ENCODE measurements at regions not wholly inside any gene's neighbourhood (a gene's known extent, or its start where the extent isn't known, plus 50 kb on each side); places are given as distances from the start of the nearest gene placed in this dataset.

DNA sequence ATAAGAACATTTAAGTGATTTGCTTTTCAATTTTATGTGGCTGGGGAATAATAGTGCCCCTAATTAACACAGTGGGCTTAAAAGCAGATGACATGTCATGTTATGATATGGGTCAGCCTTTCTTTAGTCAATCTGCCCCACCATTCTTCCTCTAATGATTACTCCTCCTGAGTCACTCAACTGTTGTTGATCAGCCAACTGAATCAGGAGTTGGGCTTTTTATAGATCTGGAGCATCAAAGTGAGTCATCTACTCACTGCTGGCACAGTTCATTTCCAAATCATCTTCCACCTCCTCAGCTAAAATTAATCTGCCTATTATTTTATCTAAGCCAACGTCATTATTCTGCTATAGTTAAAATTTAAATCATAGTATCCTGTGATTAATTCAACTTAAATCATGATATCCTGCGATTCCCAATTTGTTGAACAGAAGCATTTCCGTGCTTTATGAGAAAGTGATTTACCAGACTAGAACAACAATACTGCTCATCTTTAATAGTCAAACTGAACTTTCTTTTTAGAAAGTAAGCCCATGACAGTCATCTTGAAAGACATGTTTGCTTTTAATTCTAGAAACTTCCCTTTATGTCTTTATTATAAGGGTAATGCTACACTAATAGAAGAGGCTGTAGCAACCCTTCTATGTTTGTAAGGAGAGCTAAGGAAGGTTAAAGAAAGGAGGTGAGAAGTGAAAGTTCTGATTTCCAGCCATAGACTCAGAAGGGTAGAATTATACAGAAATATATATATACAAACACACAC is 551.4 kb downstream of the TBC1D4 start:
- no peak overlapping the region for H3K27ac Mint-ChIP-seq
- H3K27me3 Mint-ChIP-seq = peaks cover 10% of the 10 kb centered on the region
- H3K4me1 Mint-ChIP-seq (ENCODE audit: low read depth) = no peaks in the 10 kb centered on the region
- peaks cover 3% of the 10 kb centered on the region for H3K9me3 Mint-ChIP-seq (ENCODE audit: low read depth)
- H3K4me3 Mint-ChIP-seq = no peak overlapping the region
- no peaks in the 10 kb centered on the region for H3K36me3 Mint-ChIP-seq

DNA sequence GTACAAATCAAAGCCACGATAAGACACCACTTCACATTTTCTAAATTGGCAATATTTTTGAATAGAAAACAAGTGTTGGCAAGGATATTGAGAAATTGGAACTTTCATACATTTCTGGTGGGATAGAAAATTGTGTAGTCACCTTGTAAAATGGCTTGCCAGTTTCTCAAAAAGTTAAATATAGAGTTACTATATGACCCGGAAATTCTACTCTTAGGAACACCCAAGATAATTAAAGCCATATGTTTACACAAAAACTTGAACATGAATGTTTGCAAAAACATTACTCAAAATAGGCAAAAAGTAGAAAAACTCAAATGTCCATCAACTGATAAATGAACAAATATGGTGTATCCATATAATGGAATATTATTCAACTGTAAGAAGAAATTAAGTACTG is 552.5 kb downstream of the TBC1D4 start:
- Mint-ChIP-seq H3K9me3 (ENCODE audit: low read depth) (peaks cover 3% of the 10 kb centered on the region), H3K4me1 (ENCODE audit: low read depth) (no peaks in the 10 kb centered on the region), H3K36me3 (no peaks in the 10 kb centered on the region), H3K4me3 (no peak overlapping the region), H3K27me3 (peaks cover 10% of the 10 kb centered on the region), H3K27ac (no peak overlapping the region)

DNA sequence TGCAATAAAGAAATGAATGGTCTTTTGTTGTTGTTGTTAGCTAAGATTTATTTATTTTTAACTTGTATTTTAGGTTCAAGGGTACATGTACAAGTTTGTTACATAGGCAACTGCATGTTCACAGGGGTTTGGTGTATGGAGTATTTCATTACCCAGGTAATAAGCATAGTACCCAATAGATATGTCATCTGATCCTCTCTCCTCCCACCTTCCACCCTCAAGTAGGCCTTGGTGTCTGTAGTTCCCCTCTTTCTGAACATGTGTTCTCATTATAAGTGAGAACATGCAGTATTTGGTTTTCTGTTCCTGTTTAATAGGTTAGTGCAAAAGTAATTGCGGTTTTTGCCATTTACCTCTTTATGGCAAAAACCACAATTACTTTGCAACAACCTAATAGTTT is 554.1 kb downstream of the TBC1D4 start:
- H3K27ac Mint-ChIP-seq = no peak overlapping the region
- no peaks in the 10 kb centered on the region for H3K4me1 Mint-ChIP-seq (ENCODE audit: low read depth)
- no peak overlapping the region for H3K4me3 Mint-ChIP-seq
- H3K36me3 Mint-ChIP-seq = no peaks in the 10 kb centered on the region
- peaks cover 10% of the 10 kb centered on the region for H3K27me3 Mint-ChIP-seq
- H3K9me3 Mint-ChIP-seq (ENCODE audit: low read depth) = peaks cover 7% of the 10 kb centered on the region

DNA sequence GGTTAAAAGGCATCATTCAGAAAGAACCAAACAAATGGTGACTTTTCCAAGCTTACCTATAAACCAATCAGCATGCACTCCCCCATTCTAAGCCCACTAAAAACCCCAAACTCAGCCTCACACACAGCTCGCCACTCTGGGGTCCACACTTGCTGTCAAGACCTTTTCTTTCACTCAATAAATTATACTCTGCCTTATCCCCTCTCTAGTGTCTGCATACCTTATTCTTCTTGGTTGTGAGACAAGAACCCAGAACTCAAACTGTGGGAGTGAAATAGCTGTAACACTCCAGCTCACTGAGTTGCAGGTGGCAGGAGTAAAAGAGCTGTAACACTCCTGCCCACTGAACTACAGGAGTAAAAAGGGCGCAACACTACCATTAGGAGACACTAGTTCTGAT is 559.0 kb downstream of the TBC1D4 start:
- Mint-ChIP-seq H3K36me3 (no peaks in the 10 kb centered on the region), H3K4me1 (ENCODE audit: low read depth) (no peaks in the 10 kb centered on the region), H3K27ac (no peak overlapping the region), H3K9me3 (ENCODE audit: low read depth) (peaks cover 5% of the 10 kb centered on the region), H3K27me3 (no peaks in the 10 kb centered on the region), H3K4me3 (no peak overlapping the region)

DNA sequence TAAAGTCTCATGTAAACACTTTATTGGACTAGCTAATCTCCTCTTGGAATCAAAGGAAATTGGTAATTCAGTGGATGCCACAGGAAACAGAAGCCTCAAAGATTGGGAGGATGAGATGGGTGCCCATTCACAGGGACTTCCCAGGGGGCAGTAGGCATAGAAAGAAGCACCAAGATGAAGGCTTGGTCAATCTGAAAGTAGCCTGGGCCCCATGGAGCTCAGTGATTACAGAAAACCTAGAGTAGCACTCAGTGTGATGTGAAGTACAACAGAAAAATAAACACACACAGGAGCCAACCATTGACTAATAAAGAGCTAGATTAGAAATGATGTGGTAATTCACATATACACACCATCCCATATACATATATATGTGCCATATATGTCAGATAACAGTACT is 560.6 kb downstream of the TBC1D4 start:
- Mint-ChIP-seq H3K36me3 (no peaks in the 10 kb centered on the region), H3K27ac (no peak overlapping the region), H3K9me3 (ENCODE audit: low read depth) (peaks cover 4% of the 10 kb centered on the region), H3K4me1 (ENCODE audit: low read depth) (no peaks in the 10 kb centered on the region), H3K27me3 (no peaks in the 10 kb centered on the region), H3K4me3 (no peak overlapping the region)

DNA sequence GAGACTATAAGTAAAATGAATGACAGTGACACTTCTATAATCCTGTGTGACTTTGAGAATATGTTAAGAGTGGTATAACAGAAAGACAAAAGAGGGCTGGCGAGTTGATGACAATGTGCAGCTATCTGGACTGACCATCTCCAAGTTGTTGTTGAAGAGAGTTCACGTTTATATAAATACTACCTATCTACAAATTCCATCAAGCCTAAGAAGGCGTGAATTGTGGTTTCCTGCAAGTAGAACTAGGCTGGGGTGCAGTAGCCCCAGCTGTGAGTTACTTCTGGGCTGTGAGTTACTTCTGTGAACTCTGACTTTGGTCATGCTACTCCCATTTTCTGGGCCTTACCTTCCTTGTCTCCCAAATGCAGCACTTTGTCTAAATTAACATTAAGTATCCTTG is 561.0 kb downstream of the TBC1D4 start:
- Mint-ChIP-seq H3K4me3 (no peak overlapping the region), H3K4me1 (ENCODE audit: low read depth) (no peaks in the 10 kb centered on the region), H3K36me3 (no peaks in the 10 kb centered on the region), H3K27ac (no peak overlapping the region), H3K27me3 (no peaks in the 10 kb centered on the region), H3K9me3 (ENCODE audit: low read depth) (peaks cover 4% of the 10 kb centered on the region)

DNA sequence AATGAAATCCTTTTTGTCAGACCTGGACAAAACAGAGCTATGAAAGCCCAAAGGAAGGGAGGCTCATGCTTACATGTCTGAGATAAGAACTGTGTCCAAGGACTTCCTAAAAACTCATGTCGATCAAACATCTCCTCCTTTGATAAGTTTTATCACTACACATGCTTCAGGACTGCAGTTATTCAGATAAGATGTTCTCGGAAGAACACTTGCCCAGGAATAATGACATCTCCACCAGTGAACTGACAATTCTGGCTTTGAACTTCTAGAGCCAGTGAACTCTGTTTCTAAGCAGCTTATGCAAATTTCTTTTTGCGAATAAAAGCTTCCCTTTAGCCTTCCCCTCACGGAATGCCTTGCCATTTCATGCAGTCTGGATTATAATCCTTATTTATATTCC is 561.6 kb downstream of the TBC1D4 start:
- Mint-ChIP-seq H3K4me3 (no peak overlapping the region), H3K9me3 (ENCODE audit: low read depth) (peaks cover 4% of the 10 kb centered on the region), H3K27me3 (no peaks in the 10 kb centered on the region), H3K4me1 (ENCODE audit: low read depth) (no peaks in the 10 kb centered on the region), H3K36me3 (no peaks in the 10 kb centered on the region), H3K27ac (no peak overlapping the region)

DNA sequence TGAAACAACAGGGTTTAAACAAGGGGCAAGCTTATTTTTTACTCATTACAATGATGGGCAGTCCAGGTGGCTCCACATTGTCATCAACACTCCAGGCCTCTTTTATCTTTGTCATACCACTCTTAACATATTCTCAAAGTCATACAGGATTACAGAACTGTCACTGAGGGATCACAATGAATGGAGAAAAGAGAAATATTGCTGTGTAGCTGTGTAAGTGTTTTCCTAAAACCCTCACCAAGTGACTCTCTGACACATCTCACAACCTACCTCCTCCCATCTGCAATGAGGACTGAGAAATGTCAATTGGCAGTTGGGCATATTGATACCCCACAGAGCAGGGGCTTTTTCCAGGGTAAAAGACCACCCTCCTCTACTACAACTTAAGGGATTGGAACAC is 562.1 kb downstream of the TBC1D4 start:
- H3K27me3 Mint-ChIP-seq = no peaks in the 10 kb centered on the region
- no peaks in the 10 kb centered on the region for H3K36me3 Mint-ChIP-seq
- no peak overlapping the region for H3K27ac Mint-ChIP-seq
- H3K4me1 Mint-ChIP-seq (ENCODE audit: low read depth) = no peaks in the 10 kb centered on the region
- H3K4me3 Mint-ChIP-seq = no peak overlapping the region
- peaks cover 4% of the 10 kb centered on the region for H3K9me3 Mint-ChIP-seq (ENCODE audit: low read depth)

DNA sequence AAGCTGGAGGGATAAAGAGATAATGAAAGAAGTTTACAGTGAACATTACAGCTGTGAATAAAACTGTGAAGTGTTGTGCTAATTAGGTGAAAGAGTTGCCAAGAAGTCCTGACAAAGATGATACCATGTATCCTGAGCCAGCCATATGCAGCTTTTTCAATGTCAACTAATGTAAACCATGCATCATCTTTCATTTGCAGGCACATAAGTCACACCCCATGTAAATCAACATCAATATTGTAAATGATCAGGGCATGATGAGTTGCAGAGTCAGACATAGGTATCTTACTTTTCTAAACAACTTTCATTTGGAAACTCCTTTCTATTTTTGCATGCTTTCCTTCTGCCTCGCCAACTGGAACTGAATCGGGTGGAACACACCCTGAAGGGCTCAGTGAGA is 569.1 kb downstream of the TBC1D4 start:
- H3K4me1 Mint-ChIP-seq (ENCODE audit: low read depth) = no peaks in the 10 kb centered on the region
- peaks cover 6% of the 10 kb centered on the region for H3K27me3 Mint-ChIP-seq
- no peak overlapping the region for H3K27ac Mint-ChIP-seq
- no peak overlapping the region for H3K4me3 Mint-ChIP-seq
- H3K9me3 Mint-ChIP-seq (ENCODE audit: low read depth) = no peaks in the 10 kb centered on the region
- no peaks in the 10 kb centered on the region for H3K36me3 Mint-ChIP-seq

DNA sequence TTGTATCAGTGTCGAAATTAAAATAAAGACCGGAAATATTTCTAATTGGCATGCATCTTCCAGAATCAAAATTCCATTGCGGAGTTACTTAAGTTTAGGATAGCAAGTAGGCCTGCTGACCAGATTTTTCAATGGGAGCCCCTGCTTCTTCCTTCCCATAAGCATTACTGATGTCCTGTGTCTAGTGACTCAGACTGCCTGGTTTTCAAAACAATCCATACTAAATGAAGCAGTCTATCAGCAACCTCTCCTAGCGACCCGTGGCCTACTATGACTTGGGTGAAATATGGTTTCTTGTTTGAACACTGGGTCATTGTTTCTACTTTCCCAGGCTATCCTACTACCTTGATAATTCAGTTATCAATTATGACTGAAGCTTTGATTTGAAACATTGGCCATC is 571.6 kb downstream of the TBC1D4 start:
- no peaks in the 10 kb centered on the region for H3K9me3 Mint-ChIP-seq (ENCODE audit: low read depth)
- H3K4me1 Mint-ChIP-seq (ENCODE audit: low read depth) = no peaks in the 10 kb centered on the region
- H3K4me3 Mint-ChIP-seq = no peak overlapping the region

DNA sequence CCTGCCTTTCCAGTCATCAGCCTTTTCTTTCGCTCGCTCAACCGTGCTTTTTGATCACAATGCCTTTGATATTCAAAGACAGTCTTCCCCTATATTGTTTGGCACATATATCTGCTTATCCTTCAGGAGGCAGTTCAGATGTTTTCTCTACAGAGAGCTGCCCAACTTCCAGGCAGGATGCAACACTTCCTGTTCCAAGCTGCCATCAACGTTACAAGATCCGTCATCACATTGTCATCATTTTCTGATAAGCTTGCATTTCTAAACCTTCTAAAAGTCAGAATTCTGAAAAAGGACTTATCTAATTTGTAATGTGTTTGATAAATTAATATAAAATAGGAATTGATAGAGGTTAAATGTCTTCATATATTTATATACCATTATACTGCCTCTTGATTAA is 574.2 kb downstream of the TBC1D4 start:
- peaks cover 6% of the 10 kb centered on the region for H3K27me3 Mint-ChIP-seq
- H3K4me1 Mint-ChIP-seq (ENCODE audit: low read depth) = no peaks in the 10 kb centered on the region
- no peak overlapping the region for H3K4me3 Mint-ChIP-seq
- no peaks in the 10 kb centered on the region for H3K9me3 Mint-ChIP-seq (ENCODE audit: low read depth)
- H3K27ac Mint-ChIP-seq = no peak overlapping the region
- no peaks in the 10 kb centered on the region for H3K36me3 Mint-ChIP-seq

More for the DNA sequence above, 571.6 kb downstream of the TBC1D4 start:
- no peak overlapping the region for H3K27ac Mint-ChIP-seq
- peaks cover 7% of the 10 kb centered on the region for H3K27me3 Mint-ChIP-seq
- H3K36me3 Mint-ChIP-seq = no peaks in the 10 kb centered on the region

DNA sequence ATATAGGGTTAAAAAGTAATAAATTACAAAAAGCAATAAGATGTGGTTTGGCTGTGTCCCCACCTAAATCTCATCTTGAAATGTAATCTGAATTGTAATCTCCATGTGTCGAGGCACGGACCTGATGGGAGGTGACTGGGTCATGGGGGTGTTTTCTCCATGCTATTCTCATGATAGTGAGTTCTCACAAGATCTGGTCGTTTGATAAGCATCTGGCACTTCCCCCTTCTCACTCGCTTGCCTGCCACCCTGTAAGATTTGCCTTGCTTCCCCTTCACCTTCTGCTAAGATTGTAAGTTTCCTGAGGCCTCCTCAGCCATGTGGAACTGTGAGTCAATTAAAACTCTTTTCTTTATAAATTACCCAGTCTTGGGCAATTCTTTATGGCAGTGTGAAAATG is 577.4 kb downstream of the TBC1D4 start:
- Mint-ChIP-seq H3K36me3 (no peaks in the 10 kb centered on the region), H3K27me3 (peaks cover 2% of the 10 kb centered on the region), H3K27ac (no peak overlapping the region), H3K4me1 (ENCODE audit: low read depth) (no peaks in the 10 kb centered on the region), H3K9me3 (ENCODE audit: low read depth) (no peaks in the 10 kb centered on the region), H3K4me3 (no peak overlapping the region)

DNA sequence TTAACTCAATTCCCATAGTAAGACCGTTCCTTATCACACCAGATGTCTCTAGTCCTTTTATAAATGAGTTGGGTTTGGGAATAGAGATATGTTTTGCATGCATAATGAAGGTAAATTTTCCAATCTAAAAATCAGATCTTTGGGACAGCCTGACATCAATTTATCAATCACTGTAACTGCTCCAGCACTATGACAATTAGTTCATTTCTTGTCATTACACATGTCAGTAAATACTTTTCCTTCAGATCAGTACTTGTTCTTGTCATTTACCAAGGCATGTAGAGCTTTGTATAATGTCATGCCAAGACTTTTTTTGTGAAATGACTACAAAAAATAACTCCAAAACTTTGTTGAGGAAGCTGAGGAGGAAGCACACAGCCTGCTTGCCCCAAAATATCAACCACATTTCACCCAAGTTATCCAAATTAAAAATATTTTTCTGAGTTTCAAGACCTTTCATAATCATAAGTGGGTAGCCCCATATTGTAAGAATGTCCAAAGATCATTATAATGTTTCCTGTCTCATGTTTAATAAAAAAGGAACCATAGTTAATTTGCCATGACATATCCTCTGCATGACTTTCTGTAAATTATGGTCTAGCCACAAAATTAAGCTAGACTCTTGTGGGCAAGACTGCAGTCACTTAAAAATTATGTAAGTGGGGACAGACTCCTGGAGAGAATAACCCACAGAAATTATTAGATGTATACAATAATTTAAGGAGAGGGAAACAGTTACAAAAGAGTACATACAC is 586.8 kb downstream of the TBC1D4 start:
- Mint-ChIP-seq H3K9me3 (ENCODE audit: low read depth) (no peaks in the 10 kb centered on the region), H3K27ac (no peak overlapping the region), H3K27me3 (peaks cover 13% of the 10 kb centered on the region), H3K4me3 (no peak overlapping the region), H3K36me3 (no peaks in the 10 kb centered on the region), H3K4me1 (ENCODE audit: low read depth) (no peaks in the 10 kb centered on the region)

DNA sequence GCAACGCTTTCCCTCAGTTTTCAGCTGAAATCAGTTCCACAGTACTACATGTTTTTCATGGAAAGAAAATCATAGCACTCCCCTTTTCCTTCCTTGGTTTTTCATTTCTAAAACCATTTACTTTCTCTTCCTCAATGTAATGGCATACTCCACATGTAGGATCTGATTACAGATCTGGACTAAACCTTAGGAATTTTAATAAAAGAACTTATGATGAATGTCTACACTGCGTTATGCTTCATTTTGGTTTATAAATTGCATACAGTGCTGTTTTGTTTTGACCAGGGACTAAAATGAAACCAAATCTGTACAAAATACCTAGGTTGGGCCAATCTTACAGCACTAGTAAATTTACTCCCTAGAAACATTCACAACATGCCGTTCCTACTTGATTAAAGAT is 589.9 kb downstream of the TBC1D4 start:
- Mint-ChIP-seq H3K4me3 (no peak overlapping the region), H3K36me3 (no peaks in the 10 kb centered on the region), H3K9me3 (ENCODE audit: low read depth) (no peaks in the 10 kb centered on the region), H3K27ac (no peak overlapping the region), H3K27me3 (peaks cover 11% of the 10 kb centered on the region), H3K4me1 (ENCODE audit: low read depth) (no peaks in the 10 kb centered on the region)

DNA sequence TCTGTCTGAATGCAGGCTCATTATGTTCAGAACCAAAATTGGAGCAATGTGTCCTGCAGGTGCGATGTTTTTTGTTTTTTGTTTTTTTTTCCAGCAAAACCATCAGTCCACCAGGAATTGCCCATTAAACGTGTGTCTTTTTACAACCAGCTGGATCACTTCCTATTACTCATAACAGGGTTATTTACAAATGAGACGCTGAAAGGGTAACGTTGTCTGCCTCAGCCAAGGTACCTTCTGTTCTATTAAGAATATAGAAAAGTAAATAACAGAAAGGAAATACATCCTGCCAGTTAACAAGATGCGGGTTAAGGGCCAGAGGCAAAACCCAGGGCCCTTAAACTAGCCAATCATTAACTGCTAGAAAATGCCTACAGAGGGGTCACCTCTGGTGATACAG is 590.4 kb downstream of the TBC1D4 start:
- Mint-ChIP-seq H3K4me1 (ENCODE audit: low read depth) (no peaks in the 10 kb centered on the region), H3K27me3 (peaks cover 11% of the 10 kb centered on the region), H3K27ac (no peak overlapping the region), H3K36me3 (no peaks in the 10 kb centered on the region), H3K4me3 (no peak overlapping the region), H3K9me3 (ENCODE audit: low read depth) (no peaks in the 10 kb centered on the region)

DNA sequence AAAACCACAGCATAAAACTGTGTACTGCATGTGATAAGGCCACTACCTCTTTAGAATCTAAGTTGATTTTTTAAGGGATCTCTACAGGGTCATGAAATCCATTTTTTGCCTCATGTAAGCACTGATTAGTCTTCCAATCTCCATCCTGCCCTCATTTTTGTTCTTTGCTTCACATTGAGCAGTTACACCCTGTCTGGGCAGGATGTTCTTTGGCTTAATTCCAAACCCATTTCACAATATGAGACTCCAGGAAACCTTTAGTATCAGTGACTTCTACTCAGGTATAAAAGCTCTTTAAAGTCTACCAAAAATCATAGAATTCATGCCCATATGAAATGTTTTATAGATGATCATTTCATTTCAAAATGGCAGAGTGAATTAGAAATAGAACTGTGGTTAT is 592.6 kb downstream of the TBC1D4 start:
- Mint-ChIP-seq H3K36me3 (no peaks in the 10 kb centered on the region), H3K27ac (no peak overlapping the region), H3K4me3 (no peak overlapping the region), H3K27me3 (peaks cover 11% of the 10 kb centered on the region), H3K4me1 (ENCODE audit: low read depth) (no peaks in the 10 kb centered on the region), H3K9me3 (ENCODE audit: low read depth) (no peaks in the 10 kb centered on the region)

Data from activated naive CD8-positive, alpha-beta T cell (primary cell).